ENCODE measurements at regions not wholly inside any gene's neighbourhood (a gene's known extent, or its start where the extent isn't known, plus 50 kb on each side); places are given as distances from the start of the nearest gene placed in this dataset.

DNA sequence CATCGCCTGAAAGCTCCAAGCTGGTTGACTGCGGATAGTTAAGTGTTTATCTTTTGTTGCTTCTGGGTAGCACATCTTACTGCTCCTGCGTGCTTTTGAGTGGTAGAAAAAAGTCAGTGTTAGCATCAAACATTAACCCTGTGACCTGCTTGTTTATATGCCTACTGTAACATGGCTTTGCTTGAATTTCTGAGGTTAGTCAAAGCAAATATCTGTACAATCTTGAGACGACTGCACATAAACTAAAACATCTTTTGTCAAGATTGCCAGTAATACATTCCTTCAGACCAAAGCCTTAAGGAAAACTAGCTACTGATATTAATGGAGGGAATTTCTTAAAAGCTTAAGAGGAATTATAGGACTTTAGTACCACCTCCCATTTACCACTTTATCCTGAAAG, 163.7 kb downstream of the BAMBI start:
- H3K4me3 Mint-ChIP-seq = no peak overlapping the region
- no peak overlapping the region for H3K27ac Mint-ChIP-seq
- H3K9me3 Mint-ChIP-seq (ENCODE audit: low read depth) = no peaks in the 10 kb centered on the region
- no peaks in the 10 kb centered on the region for H3K27me3 Mint-ChIP-seq
- DNase-seq (no peak), ATAC-seq (no peak)
- CTCF ChIA-PET = no interaction called here
- H3K4me1 Mint-ChIP-seq = no peaks in the 10 kb centered on the region
- no peaks in the 10 kb centered on the region for H3K36me3 Mint-ChIP-seq

GRCh38 chr10:28841625-28842024, 164.3 kb downstream of the BAMBI start:
- ATAC-seq (no peak), DNase-seq (no peak)
- H3K4me1 Mint-ChIP-seq = no peaks in the 10 kb centered on the region
- H3K9me3 Mint-ChIP-seq (ENCODE audit: low read depth) = no peaks in the 10 kb centered on the region
- H3K27ac Mint-ChIP-seq = no peak overlapping the region
- CTCF ChIA-PET = no interaction called here
- no peak overlapping the region for H3K4me3 Mint-ChIP-seq
- H3K27me3 Mint-ChIP-seq = no peaks in the 10 kb centered on the region
- H3K36me3 Mint-ChIP-seq = no peaks in the 10 kb centered on the region

- Mint-ChIP-seq H3K4me1 (no peaks in the 10 kb centered on the region), H3K27ac (no peak overlapping the region), H3K4me3 (no peak overlapping the region), H3K9me3 (ENCODE audit: low read depth) (no peaks in the 10 kb centered on the region), H3K27me3 (no peaks in the 10 kb centered on the region), H3K36me3 (no peaks in the 10 kb centered on the region)
- CTCF ChIA-PET = no interaction called here
- ATAC-seq = no peak
- DNase-seq = no peak
Measured at GRCh38 chr10:28842321-28842720, 165.0 kb downstream of the BAMBI start.

- CTCF ChIA-PET = no interaction called here
- Mint-ChIP-seq H3K27ac (no peak overlapping the region), H3K27me3 (no peaks in the 10 kb centered on the region), H3K36me3 (no peaks in the 10 kb centered on the region), H3K4me3 (no peak overlapping the region), H3K4me1 (no peaks in the 10 kb centered on the region), H3K9me3 (ENCODE audit: low read depth) (no peaks in the 10 kb centered on the region)
- no peak for DNase-seq
- ATAC-seq = no peak
Measured at GRCh38 chr10:28845009-28845682, 167.8 kb downstream of the BAMBI start.

DNA sequence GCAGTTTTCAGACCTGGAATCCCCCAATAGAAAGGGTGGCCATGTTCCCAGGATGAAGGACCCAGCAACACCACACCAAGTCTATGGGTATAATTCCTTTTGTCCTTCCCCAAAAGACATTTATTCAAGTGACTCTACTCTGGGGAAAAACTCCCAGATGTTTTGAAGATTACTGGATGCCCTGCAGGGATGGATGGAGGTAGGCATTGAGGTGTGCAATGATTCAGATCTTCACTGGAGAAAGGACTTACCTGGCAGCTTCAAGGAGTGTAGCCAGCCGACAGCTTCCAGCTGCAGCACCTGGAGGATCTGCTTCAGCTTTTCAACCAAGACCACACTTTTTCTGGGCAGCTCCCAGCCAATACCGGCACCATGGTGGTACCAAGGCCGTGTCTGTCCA, 172.0 kb downstream of the BAMBI start:
- Mint-ChIP-seq H3K36me3 (no peaks in the 10 kb centered on the region), H3K27ac (no peak overlapping the region), H3K9me3 (ENCODE audit: low read depth) (no peaks in the 10 kb centered on the region), H3K4me3 (no peak overlapping the region), H3K27me3 (peaks cover 3% of the 10 kb centered on the region), H3K4me1 (no peaks in the 10 kb centered on the region)
- ATAC-seq (no peak), DNase-seq (no peak)
- CTCF ChIA-PET = no interaction called here

GRCh38 chr10:28849821-28850220, 172.5 kb downstream of the BAMBI start:
- ATAC-seq (no peak), DNase-seq (no peak)
- CTCF ChIA-PET = no interaction called here
- no peak overlapping the region for H3K27ac Mint-ChIP-seq
- H3K36me3 Mint-ChIP-seq = no peaks in the 10 kb centered on the region
- peaks cover 3% of the 10 kb centered on the region for H3K27me3 Mint-ChIP-seq
- H3K9me3 Mint-ChIP-seq (ENCODE audit: low read depth) = no peaks in the 10 kb centered on the region
- H3K4me1 Mint-ChIP-seq = no peaks in the 10 kb centered on the region
- no peak overlapping the region for H3K4me3 Mint-ChIP-seq

DNA sequence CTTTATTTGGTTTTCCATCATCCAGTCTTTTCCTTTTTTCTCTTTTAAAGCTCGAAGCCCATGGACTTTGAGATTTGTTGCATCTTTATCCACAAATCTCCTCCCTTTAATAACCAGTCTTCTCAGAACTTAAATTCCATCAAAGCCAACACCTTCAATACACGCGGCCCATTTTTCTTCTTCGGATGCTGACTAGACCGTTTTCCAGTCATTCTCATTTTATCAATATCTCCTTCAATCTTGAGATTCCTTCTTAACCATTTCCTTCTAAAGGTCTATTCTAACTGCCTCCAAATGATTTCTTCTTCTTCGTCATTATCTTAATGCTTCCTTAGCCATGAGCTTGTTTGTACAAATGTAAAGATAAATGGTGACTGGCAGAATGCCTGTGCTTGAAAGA, 173.5 kb downstream of the BAMBI start:
- CTCF ChIA-PET = no interaction called here
- Mint-ChIP-seq H3K4me3 (no peak overlapping the region), H3K9me3 (ENCODE audit: low read depth) (no peaks in the 10 kb centered on the region), H3K4me1 (no peaks in the 10 kb centered on the region), H3K27ac (no peak overlapping the region), H3K27me3 (peaks cover 3% of the 10 kb centered on the region), H3K36me3 (no peaks in the 10 kb centered on the region)
- ATAC-seq = no peak
- no peak for DNase-seq

DNA sequence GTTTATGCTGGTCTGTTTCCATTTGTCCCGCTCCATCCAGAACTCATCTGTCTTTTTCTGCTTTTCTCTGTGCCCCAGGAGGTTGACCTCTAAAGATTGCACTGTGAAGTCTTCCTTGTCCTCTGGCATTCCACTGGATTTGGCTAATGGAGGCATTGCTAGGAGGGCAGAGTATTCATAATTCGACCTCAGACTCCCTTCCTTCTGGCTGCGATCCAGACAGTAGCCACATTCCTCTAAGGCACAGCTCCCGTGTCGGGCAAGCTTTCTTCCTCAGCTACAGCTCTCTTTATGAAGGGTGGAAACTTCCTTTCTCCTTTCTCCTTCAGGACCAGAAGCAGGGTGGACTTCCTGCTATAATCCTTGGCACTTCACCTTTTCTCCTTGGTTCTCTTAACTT, 175.9 kb downstream of the BAMBI start:
- Mint-ChIP-seq H3K9me3 (ENCODE audit: low read depth) (no peaks in the 10 kb centered on the region), H3K27me3 (peaks cover 3% of the 10 kb centered on the region), H3K27ac (no peak overlapping the region), H3K36me3 (no peaks in the 10 kb centered on the region), H3K4me1 (no peaks in the 10 kb centered on the region), H3K4me3 (no peak overlapping the region)
- CTCF ChIA-PET = no interaction called here
- no peak for DNase-seq
- ATAC-seq = no peak

DNA sequence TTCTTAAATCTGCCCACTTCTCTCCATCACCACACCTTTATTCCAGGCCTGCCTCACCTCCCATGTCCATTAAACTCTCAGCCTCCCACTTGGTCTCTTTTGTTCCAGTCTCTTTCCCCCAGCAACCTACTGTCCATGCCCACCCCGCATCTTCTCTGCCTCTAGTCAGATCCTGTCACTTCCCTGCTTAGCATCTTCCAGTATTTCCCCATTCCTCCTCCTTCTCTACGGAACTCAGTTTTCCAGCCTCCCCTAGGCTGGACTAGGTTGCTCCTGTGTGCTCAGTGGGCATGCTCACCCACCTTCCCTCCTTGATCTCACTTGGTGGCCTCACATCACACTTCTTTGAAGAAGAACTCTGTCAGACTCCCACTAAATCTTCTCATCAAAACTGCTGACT, 179.8 kb downstream of the BAMBI start:
- H3K9me3 Mint-ChIP-seq (ENCODE audit: low read depth) = peaks cover 5% of the 10 kb centered on the region
- no peaks in the 10 kb centered on the region for H3K36me3 Mint-ChIP-seq
- no peaks in the 10 kb centered on the region for H3K4me1 Mint-ChIP-seq
- CTCF ChIA-PET = no interaction called here
- no peak overlapping the region for H3K27ac Mint-ChIP-seq
- H3K27me3 Mint-ChIP-seq = peaks cover 6% of the 10 kb centered on the region
- no peak for ATAC-seq
- no peak for DNase-seq
- H3K4me3 Mint-ChIP-seq = no peak overlapping the region

DNA sequence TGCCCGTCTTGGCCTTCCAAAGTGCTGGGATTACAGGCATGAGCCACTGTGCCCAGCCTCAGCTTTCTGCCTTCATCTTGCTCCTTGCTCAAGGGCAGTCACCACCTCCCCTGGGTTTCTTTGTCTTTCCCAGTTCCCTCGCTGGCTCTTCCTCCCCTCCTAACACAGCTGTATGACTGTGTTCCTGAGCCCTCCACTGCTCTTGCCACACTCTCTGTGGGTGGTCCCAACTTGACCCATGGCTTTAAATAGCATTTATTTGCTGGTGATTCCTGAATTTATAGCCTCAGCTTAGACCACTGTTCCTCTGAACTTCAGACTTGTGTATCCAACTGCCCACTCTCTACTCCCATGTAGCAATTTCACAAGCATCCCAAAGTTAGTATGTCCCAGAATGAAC, 181.3 kb downstream of the BAMBI start:
- ATAC-seq = no peak
- CTCF ChIA-PET = no interaction called here
- H3K27ac Mint-ChIP-seq = no peak overlapping the region

GRCh38 chr10:28859791-28860190, 182.5 kb downstream of the BAMBI start:
- H3K4me1 Mint-ChIP-seq = no peaks in the 10 kb centered on the region

More for the DNA sequence above, 181.3 kb downstream of the BAMBI start:
- Mint-ChIP-seq H3K4me3 (no peak overlapping the region), H3K27me3 (peaks cover 3% of the 10 kb centered on the region), H3K4me1 (no peaks in the 10 kb centered on the region), H3K36me3 (no peaks in the 10 kb centered on the region), H3K9me3 (ENCODE audit: low read depth) (peaks cover 5% of the 10 kb centered on the region)
- no peak for DNase-seq

DNA sequence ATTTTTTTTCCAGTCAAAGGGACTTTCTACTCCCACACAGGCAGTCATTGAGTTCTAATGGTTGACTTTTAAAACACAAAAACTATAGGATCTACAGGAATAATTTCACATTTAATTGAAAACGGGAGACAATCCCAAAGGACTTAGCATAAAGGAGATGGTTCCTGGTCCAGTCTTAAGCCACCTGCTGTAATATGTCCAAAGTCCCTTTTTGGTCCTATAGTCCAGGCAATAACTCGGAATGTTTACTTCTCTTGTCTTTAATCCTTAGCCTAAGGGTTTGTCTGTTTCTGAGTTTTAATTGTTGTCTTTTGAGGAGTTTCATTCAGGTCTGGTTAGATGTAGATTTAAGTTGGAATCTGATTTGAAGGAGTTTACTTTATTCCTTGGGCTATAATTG, 184.9 kb downstream of the BAMBI start:
- no peaks in the 10 kb centered on the region for H3K4me1 Mint-ChIP-seq
- peaks cover 5% of the 10 kb centered on the region for H3K9me3 Mint-ChIP-seq (ENCODE audit: low read depth)
- peaks cover 3% of the 10 kb centered on the region for H3K27me3 Mint-ChIP-seq
- no peaks in the 10 kb centered on the region for H3K36me3 Mint-ChIP-seq
- DNase-seq (no peak), ATAC-seq (no peak)
- no peak overlapping the region for H3K27ac Mint-ChIP-seq
- no peak overlapping the region for H3K4me3 Mint-ChIP-seq
- CTCF ChIA-PET = no interaction called here

More at GRCh38 chr10:28859791-28860190, 182.5 kb downstream of the BAMBI start:
- H3K27me3 Mint-ChIP-seq = peaks cover 3% of the 10 kb centered on the region
- H3K27ac Mint-ChIP-seq = no peak overlapping the region
- H3K4me3 Mint-ChIP-seq = no peak overlapping the region
- ATAC-seq (no peak), DNase-seq (no peak)
- peaks cover 5% of the 10 kb centered on the region for H3K9me3 Mint-ChIP-seq (ENCODE audit: low read depth)
- CTCF ChIA-PET = no interaction called here
- no peaks in the 10 kb centered on the region for H3K36me3 Mint-ChIP-seq

GRCh38 chr10:28869606-28870201, 192.4 kb downstream of the BAMBI start:
- Mint-ChIP-seq H3K4me3 (no peak overlapping the region), H3K4me1 (no peaks in the 10 kb centered on the region), H3K27ac (no peak overlapping the region), H3K9me3 (ENCODE audit: low read depth) (no peaks in the 10 kb centered on the region), H3K36me3 (no peaks in the 10 kb centered on the region), H3K27me3 (no peaks in the 10 kb centered on the region)
- CTCF ChIA-PET = no interaction called here
- DNase-seq (no peak), ATAC-seq (no peak)

DNA sequence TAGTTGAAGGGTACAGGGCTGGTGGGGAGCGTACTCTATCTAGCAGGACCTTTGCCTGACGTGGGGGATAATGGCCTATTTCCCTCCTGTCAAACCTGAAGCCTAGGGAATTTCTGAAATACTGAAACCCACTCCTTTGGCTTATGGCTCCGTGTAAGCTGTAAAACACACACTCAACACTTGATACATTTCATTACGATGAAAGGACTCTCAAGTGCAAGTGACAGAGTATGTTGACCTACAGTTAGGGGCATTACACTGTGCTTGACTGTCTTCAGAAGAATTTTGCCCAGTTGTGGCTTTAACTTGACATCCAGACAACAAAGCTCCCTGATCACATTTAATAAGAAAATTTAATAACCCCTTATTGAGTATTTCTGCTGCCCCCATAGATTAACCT, 194.3 kb downstream of the BAMBI start:
- no peaks in the 10 kb centered on the region for H3K4me1 Mint-ChIP-seq
- no peak overlapping the region for H3K27ac Mint-ChIP-seq
- CTCF ChIA-PET = no interaction called here
- H3K36me3 Mint-ChIP-seq = no peaks in the 10 kb centered on the region
- no peak for ATAC-seq
- H3K4me3 Mint-ChIP-seq = no peak overlapping the region
- H3K9me3 Mint-ChIP-seq (ENCODE audit: low read depth) = no peaks in the 10 kb centered on the region
- DNase-seq = no peak
- no peaks in the 10 kb centered on the region for H3K27me3 Mint-ChIP-seq

Measured in activated CD8-positive, alpha-beta memory T cell treated with anti-CD3 and anti-CD28 coated beads, Interleukin-2, amount 10 ng/mL, durations not matched to agents 7 days and 5 days (primary cell).